Breast epithelium (tissue), 3 donors: ENCODE measurements at regions not wholly inside any gene's neighbourhood (a gene's known extent, or its start where the extent isn't known, plus 50 kb on each side); places are given as distances from the start of the nearest gene placed in this dataset.

Source experiments
- POLR2A ChIP-seq: fragments of 450-650 bp; IDR thresholded peaks from one replicate; pipeline ENCODE4 v1.6.1; 2016; ENCODE audit warnings: antibody characterized with exemption, mild to moderate bottlenecking, moderate library complexity
- TF ChIP-seq, protein P1 (sequence below), 3 donors: fragments of 450-650 bp; IDR thresholded peaks; one replicate each; pipeline ENCODE4 v1.5.1; 2016 to 2017; ENCODE audit warnings: antibody characterized with exemption in 3 of 3, mild to moderate bottlenecking in 3 of 3, moderate library complexity in 3 of 3

DNA sequence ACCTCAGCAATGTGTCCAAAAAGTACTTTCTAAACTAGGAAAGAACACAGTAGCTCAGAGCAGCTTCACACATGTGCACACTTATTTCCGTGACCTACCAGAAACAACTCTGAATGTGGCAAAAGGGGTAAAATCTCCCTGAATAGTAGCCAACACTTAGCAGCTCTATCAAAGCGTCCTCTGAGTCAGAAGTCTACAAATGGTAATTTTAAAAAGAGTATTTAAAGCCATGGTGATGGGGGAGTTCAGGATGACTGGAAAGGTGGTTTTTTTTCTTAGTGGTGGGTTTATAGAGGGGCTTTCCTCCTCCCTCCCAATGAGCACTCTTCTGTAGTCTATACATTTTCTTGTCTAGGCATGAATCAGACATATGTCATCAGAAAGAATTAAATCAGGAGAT, 223.8 kb upstream of the PRICKLE2 start:
- TF ChIP-seq, protein P1, sequence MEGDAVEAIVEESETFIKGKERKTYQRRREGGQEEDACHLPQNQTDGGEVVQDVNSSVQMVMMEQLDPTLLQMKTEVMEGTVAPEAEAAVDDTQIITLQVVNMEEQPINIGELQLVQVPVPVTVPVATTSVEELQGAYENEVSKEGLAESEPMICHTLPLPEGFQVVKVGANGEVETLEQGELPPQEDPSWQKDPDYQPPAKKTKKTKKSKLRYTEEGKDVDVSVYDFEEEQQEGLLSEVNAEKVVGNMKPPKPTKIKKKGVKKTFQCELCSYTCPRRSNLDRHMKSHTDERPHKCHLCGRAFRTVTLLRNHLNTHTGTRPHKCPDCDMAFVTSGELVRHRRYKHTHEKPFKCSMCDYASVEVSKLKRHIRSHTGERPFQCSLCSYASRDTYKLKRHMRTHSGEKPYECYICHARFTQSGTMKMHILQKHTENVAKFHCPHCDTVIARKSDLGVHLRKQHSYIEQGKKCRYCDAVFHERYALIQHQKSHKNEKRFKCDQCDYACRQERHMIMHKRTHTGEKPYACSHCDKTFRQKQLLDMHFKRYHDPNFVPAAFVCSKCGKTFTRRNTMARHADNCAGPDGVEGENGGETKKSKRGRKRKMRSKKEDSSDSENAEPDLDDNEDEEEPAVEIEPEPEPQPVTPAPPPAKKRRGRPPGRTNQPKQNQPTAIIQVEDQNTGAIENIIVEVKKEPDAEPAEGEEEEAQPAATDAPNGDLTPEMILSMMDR (IDR thresholded peaks at IDR 0.05) = no peak
- TF ChIP-seq POLR2A = no peak
